ENCODE measurements at regions not wholly inside any gene's neighbourhood (a gene's known extent, or its start where the extent isn't known, plus 50 kb on each side); places are given as distances from the start of the nearest gene placed in this dataset.
"Not testable (repeated sequence)": the region's sequence is repeated elsewhere in the genome, so short reads cannot be mapped to it uniquely, and the experiment has no call there.

DNA sequence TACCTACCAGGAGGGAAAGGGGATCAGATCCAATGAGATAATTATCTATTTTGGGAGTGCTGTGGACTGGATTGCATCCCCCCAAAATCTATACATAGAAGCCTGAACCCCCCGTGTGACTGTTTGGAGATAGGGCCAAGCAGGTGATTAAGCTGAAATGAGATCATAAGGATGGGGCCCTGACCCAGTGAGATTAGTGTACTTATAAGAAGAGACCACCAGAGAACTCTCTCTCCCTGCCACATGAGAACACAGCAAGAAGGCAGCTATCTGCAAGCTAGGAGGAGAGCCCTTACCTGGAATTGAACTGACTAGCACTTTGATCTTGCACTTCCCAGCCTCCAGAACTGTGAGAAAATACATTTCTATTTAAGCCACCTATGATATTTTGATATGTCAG lies 132.2 kb upstream of the NOX3 start:
- no peak for DNase-seq
- in situ Hi-C loops (cut with HindIII; ENCODE audit: low pct_ligation_motif_present, low pct_unique_long_range_greater_than_20kb, low sequenced_read_pairs) = no loop called here

DNA sequence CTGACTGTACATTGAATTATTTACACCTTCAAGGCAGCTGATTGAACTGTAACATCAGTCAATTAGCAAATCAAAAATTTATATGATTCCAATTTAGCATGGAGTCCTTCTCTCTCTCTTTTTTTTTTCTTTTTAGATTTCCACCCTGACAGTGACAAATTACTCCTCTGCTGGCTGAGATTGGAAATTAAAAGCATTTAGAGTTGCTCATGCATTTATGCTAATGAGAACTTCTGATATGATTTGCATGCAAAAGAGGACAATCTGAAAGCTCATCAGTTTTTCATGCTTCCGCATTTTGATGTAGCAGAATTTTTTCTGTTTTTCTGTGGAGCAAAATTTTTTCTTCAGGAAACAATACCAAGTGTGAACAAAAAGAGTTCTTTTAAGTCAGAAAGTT lies 130.5 kb upstream of the NOX3 start:
- in situ Hi-C loops (cut with HindIII; ENCODE audit: low pct_ligation_motif_present, low pct_unique_long_range_greater_than_20kb, low sequenced_read_pairs) = no loop called here
- no peak for DNase-seq

DNA sequence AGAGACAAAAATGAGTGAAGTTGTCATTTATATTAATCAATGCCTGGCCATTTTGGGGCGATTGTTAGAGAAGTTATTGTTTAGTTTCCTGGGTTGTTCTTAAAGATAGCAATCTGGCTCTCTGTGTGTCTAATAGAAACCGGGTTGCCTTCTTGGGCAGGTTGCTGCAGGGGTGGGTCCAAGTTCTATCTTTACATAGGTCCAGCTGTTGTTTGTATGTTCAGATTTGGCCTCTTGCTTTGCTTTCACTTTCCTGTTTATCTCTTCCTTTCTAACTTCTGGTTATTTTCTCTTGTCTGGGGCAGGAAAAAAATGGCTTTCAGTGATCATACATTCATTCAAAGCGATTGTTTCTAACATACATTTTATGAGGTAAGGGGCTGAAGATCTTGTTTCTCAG lies 128.4 kb upstream of the NOX3 start:
- in situ Hi-C loops (cut with HindIII; ENCODE audit: low pct_ligation_motif_present, low pct_unique_long_range_greater_than_20kb, low sequenced_read_pairs) = no loop called here
- DNase-seq = no peak

DNA sequence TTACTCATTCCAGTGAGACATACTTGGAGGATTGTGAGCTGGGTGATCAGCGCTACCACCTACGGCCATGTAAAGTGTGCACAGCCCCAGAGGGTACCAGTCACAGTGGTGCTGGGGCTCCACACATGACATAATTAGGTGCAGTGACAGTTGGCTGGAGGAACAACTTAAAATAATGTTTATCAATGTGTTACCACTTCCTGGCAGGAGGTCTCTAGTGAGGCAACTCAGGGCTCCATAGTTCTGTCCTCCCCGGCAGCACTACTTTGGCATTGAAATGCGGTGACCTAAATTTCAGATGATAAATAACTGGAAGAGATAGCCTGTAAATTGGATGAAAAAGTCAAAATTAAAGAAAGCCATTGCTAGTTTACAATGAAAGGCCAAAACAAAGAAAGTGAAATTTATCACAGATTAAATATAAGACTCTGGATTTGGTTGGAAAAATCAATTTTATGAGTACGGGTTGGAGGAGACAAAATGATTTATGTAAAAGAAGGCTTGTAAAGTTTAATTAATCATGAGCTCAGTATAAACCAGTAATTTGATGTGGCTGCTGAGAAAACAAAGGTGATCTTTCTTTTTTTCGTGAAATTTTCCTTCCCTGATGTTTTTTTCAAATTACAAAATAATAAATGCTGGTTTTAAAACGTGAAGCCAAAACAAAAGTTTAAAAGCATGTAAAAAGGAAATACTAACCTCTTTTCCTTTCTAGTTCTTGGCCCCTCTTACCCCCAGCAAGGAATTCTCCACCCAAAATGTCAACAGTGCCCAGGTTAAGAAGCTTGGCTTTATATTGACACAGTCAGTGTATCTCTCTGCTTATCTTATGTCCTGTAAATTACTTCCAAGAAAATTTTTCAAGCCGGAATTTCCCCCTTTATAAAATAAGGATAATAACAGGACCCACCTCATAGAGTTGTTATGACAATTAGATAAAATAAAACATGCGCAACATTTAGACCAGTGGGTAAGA lies 126.7 kb upstream of the NOX3 start:
- no peak for DNase-seq
- in situ Hi-C loops (cut with HindIII; ENCODE audit: low pct_ligation_motif_present, low pct_unique_long_range_greater_than_20kb, low sequenced_read_pairs) = no loop called here

DNA sequence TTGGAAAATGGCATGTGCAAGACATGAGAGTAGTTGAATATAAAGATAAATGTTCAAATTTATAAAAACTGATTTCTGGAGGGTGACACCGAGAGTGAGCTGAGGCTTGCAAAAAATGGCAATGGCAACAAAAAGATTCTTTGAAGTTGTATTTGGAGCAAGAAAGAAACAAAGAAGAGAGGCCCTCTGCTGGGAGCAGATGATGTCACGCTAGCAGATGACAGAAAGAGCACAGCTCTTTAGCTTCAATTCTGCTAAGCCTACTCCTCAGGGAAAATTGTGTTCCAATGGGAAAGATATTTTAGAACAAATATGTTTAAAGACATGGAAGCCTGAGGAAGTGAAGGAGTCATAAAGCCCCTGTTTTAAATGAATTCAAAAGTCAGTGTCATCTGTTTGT lies 125.3 kb upstream of the NOX3 start:
- no peak for DNase-seq
- in situ Hi-C loops (cut with HindIII; ENCODE audit: low pct_ligation_motif_present, low pct_unique_long_range_greater_than_20kb, low sequenced_read_pairs) = no loop called here

DNA sequence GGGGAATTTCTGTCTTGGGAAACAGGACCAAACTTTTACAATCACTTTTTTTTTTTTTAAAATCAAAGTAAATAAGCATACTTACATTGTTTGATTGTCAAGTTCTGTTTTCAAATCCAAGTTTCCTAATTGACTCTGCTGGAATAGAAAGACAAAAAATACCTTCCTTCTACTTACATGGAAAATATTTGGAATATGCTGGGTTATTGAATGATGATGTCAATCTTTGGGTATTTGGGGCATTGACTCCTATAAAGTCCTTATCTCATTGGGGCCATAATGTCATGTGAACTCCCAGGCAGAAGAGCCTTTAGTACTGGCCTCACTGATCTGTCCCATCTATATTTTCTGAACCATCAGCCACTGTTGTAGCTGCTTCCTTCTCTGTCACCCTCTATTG lies 122.6 kb upstream of the NOX3 start:
- in situ Hi-C loops (cut with HindIII; ENCODE audit: low pct_ligation_motif_present, low pct_unique_long_range_greater_than_20kb, low sequenced_read_pairs) = no loop called here
- no peak for DNase-seq

DNA sequence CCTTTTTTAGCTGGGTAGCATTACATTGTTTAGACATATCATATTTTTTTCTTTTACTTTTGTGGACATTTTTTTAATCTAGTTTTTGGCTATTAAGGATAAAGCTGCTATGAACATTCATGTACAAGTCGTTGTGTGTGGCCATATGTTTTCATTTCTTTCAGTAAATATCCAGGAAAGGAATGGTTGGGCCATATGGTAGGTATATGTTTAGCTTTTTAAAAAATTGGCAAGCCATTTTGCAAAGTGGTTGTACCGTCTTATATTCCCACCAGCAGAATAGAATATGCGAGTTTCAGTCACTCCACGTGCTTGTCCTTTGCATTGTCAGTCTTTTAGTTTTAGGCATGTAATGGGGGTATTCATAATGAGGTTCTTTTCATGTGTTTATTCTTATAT lies 106.3 kb upstream of the NOX3 start:
- no peak for DNase-seq
- in situ Hi-C loops (cut with HindIII; ENCODE audit: low pct_ligation_motif_present, low pct_unique_long_range_greater_than_20kb, low sequenced_read_pairs) = no loop called here

DNA sequence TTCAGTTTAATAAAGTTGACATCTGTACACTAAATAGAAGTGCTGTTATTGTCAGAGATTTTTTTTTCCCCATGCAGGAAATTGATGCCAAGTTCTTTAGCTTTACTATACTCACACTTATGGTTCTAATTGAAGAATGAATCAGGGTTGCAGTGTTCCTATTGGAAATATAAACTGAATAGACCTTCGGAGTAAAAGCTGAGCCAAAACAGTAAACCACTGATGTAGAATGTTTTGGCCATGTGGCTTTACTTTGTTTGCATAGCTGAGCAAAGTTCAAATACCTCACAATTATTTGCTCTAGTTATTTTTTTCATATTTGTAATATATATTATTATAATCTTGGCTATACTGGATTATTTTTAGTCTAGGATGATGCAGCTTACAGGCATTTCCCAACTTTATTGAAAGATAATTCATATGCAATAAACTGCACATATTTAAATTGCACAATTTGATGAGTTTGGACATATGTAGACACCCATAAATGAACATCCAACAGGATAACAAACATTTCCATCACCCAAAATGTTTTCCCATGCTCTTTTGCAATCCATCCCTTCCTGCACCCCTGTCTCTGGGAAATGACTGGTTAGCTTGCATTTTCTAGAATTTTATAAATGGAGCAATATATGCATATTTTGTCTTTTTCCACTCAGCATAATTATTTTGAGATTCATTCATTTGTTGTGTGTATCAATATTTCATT lies 105.8 kb upstream of the NOX3 start:
- DNase-seq = no peak
- in situ Hi-C loops (cut with HindIII; ENCODE audit: low pct_ligation_motif_present, low pct_unique_long_range_greater_than_20kb, low sequenced_read_pairs) = no loop called here

DNA sequence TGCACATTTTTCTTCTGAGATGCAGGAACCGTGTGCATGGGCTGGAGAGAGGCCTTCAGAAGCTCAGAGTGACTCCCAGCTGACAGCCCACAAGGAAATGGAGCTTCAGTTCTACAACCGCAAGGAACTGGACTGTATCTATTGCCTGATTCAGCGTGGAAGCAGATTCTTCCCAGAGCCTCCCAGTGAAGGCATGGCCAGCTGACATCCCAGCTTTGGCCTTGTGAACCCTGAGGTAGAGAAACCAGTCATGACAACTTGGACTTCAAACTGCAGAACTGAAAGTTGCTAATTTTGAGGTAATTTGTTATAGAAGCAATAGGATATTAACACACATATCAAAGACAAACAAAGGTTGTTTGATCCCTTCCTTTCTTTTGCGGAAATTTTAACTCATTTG lies 94.3 kb upstream of the NOX3 start:
- in situ Hi-C loops (cut with HindIII; ENCODE audit: low pct_ligation_motif_present, low pct_unique_long_range_greater_than_20kb, low sequenced_read_pairs) = no loop called here

DNA sequence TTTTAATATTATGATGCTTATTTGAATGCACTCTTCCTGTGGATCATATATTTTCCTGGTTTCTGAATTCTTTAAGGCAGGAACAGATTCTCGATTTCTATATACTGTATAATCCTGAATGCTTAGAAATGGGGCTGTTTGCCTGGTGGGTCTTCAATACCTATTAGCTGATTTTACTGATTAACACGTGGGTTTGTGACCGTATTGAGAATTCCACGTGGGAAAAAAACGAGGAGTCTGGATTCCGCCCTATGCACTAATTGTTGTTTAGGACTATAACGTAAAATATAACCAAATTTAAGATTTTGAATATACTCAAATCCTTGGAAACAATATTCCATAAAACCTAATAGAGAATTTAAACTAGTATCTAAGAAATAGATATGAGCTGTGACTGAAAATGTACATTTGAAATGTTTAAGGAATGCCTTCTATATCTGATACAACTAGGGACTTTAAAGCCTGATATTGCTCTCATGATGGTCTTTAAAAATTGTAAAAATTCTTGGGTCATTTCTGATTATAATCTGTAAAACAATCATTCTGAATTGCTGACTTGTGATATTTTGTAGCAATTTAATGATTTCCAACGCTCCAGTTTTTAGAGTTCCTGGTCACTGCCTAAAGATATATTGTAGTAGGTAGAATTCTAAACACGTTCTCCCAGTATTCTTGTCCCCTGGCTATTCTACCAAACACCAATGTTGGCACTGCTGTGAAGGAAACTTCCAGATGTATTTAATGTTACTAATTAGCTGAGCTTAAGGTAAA lies 93.6 kb upstream of the NOX3 start:
- in situ Hi-C loops (cut with HindIII; ENCODE audit: low pct_ligation_motif_present, low pct_unique_long_range_greater_than_20kb, low sequenced_read_pairs) = no loop called here
- no peak for DNase-seq

More for the DNA sequence above, 94.3 kb upstream of the NOX3 start:
- no peak for DNase-seq

DNA sequence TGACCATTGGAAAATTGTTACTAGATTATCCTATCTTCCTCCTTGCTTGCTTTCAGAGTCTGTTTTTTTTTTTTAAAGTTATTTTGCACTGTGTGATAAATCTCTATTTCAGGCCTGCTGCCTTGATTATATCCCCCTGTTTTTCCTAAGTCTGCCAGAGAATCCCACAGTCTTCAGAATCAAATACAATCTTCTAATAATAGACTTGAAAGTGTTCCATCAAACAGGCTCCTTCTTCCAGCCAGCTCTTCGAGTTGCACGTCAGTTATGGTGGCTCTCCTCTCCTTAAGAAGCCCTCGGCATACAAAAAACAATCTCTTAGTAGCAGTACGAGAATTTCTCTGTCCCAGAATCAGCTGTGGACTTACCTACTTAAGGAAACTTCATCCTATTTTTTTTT lies 92.9 kb upstream of the NOX3 start:
- in situ Hi-C loops (cut with HindIII; ENCODE audit: low pct_ligation_motif_present, low pct_unique_long_range_greater_than_20kb, low sequenced_read_pairs) = no loop called here
- no peak for DNase-seq

DNA sequence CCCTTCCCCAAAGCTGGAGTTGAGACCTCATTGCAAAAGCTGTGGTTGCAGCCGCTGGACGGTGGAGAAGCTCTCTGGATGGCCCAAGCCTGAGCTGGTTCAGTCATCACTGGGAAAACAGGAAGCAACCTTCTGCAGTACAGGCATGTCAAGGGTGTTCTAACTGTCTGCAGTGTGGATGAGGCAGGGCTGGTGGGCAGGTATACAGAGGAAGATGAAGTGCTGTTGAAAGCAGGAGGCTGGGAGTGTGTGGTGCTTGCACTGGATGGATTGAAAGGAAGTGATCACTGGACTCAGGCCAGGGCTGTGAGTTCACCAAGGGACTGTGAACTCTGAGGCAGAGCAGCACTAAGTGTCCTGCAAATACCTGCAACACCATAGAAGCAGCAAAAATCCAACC lies 89.0 kb upstream of the NOX3 start:
- in situ Hi-C loops (cut with HindIII; ENCODE audit: low pct_ligation_motif_present, low pct_unique_long_range_greater_than_20kb, low sequenced_read_pairs) = no loop called here
- DNase-seq = no peak

DNA sequence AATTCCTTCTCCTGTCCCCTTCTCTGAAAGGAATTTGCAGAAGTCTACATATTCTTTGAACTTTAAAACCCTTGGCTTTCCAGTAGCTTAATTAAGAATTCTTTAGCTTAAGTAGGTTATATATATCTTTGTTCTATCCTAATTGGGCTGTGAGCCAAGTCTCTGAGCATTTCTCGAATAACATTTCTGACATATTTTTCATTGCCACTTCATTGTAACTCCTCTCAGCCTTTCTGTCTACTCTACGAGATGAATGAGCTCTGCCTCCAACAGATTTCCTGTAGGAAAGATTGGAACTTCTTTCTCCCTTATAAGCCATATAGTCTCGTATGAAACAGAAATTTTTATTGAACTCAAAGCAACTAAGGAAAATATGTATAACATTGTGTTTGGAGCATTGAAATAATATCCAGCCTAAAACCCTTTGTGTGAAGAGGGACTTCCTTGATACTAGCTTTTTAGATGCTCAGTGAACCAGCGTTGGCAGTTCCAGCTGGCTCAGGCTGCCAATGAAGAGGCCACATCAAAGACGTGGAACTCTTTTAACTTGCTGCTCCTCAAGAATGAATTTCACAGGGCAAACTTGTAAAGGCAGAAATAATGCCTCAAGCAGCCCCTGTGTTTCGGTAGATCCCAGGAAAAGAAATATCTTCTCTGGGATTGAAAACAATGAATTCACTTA lies 87.7 kb upstream of the NOX3 start:
- no peak for DNase-seq
- in situ Hi-C loops (cut with HindIII; ENCODE audit: low pct_ligation_motif_present, low pct_unique_long_range_greater_than_20kb, low sequenced_read_pairs) = no loop called here

DNA sequence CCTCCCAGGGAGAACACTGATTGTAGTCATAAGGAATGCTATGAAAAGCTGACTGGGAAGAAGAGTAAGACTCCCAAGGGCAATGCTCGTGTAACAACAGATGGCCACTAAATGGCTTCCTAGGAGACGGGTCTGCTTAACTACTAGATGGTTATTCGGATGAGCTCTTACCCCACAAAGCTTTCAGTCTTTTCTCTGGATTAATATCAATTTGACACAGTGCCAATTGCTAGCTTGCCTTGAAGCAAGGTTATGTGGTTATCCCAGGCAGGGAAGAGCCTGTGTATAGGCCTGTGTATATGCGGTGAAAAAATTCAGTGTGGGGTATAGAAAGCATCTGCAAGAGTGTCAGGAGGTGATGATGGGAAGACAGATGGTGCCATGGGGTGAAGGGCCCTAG lies 86.4 kb upstream of the NOX3 start:
- DNase-seq = no peak
- in situ Hi-C loops (cut with HindIII; ENCODE audit: low pct_ligation_motif_present, low pct_unique_long_range_greater_than_20kb, low sequenced_read_pairs) = no loop called here

DNA sequence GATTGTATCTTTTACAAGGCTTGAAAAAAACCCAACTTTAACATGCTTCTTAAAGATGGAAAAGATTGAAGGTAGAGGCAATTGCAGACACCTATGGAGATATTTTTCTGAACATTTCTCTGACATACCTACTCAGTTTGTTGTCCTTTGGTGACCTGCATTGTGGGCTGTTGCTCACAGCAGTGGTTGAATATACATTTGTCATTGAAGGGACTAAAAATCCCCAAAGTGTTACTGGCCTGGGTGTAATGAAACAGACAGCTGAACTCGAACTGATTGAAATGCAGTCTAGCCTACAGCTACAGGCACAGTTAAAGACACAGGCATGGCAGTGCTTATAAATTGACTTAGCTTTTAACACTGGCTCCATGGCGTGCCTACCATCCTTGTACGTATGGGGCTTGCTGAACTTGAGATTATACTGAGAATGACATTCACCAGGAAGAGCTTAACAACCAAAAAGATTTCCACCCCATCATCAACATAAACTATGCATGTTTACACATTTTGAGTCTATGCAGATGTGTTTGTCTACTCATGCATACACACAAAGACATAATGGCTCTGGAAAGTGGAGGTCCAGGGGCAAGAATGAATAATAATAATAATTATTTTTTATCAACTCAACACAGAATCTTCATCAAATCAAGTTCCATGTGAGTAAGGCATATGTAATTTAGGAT lies 83.2 kb upstream of the NOX3 start:
- in situ Hi-C loops (cut with HindIII; ENCODE audit: low pct_ligation_motif_present, low pct_unique_long_range_greater_than_20kb, low sequenced_read_pairs) = no loop called here

DNA sequence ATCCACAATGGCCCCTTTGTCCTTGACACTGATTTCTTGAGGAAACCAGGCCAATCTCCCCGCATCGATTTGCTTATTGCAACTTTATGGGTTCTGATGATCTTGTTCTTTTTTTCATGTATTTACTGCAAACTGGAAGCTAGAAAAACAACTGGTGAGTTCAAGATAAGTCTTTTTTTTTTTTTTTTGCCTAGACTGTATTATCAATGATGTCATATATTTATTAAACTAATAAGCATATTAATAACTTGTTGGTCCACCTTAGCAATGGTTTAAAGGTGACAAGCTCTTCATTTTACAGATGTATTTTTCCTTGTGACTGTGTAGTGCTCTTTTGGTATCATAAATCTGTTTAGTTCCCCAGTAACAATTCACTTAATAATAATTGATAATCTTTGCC lies 79.0 kb upstream of the NOX3 start:
- in situ Hi-C loops (cut with HindIII; ENCODE audit: low pct_ligation_motif_present, low pct_unique_long_range_greater_than_20kb, low sequenced_read_pairs) = no loop called here
- DNase-seq = no peak

More for the DNA sequence above, 83.2 kb upstream of the NOX3 start:
- no peak for DNase-seq

DNA sequence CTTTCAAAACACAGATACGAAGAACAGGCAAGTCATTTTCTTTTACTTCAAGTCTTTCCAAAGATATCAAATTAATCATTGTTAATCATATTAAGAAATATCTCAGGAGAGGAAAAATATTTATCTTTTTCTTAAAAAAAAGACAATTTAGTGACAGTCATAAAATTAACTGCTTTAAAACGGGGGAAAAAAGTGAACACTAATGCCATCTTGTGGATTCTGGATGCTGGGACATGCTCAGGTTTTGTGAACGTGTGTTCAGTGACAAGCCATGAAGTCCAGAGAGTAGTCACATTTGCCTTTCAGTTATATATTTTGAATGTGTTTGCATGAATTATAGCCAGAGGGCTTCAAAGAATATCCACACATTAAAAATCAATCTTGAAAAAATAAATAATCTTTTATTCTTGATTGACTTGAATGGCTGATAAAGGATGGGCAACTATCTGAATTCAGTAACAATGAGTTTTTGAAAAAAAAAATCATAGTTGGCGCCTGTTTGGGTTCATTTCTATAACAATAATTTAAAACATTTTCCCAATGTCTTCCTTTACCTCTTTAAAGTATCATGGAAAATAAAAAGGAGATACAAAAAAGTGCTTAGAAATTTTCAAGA lies 74.7 kb upstream of the NOX3 start:
- in situ Hi-C loops (cut with HindIII; ENCODE audit: low pct_ligation_motif_present, low pct_unique_long_range_greater_than_20kb, low sequenced_read_pairs) = no loop called here
- peak; percentile 39 for DNase-seq

DNA sequence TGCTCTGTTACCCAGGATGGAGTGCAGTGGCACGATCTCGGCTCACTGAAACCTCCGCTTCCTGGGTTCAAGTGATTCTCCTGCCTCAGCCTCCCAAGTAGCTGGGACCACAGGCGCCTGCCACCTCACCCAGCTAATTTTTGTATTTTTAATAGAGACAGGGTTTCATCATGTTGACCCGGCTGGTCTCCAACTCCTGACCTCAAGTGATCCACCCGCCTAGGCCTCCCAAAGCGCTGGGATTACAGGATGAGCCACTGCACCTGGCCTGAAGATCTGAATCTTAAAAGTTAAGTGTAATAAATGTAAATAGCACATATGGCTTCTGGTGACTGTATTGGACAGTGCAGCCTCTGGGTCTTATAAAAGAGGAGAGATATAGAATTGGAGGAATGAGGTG lies 74.2 kb upstream of the NOX3 start:
- DNase-seq; in situ Hi-C loops (cut with HindIII; ENCODE audit: low pct_ligation_motif_present, low pct_unique_long_range_greater_than_20kb, low sequenced_read_pairs): not testable (repeated sequence)
